GM19324 (cell line): ENCODE measurements at regions not wholly inside any gene's neighbourhood (a gene's known extent, or its start where the extent isn't known, plus 50 kb on each side); places are given as distances from the start of the nearest gene placed in this dataset.
"Not testable (repeated sequence)": the region's sequence is repeated elsewhere in the genome, so short reads cannot be mapped to it uniquely, and the experiment has no call there.

Source experiments
- ATAC-seq: cut with Tn5 transposase; IDR thresholded peaks from one replicate; pipeline ENCODE4 v1.9.1; 2021; ENCODE audit warnings: mild to moderate bottlenecking, moderate library complexity; ENCODE audit not compliant: unreplicated experiment, low FRiP score

DNA sequence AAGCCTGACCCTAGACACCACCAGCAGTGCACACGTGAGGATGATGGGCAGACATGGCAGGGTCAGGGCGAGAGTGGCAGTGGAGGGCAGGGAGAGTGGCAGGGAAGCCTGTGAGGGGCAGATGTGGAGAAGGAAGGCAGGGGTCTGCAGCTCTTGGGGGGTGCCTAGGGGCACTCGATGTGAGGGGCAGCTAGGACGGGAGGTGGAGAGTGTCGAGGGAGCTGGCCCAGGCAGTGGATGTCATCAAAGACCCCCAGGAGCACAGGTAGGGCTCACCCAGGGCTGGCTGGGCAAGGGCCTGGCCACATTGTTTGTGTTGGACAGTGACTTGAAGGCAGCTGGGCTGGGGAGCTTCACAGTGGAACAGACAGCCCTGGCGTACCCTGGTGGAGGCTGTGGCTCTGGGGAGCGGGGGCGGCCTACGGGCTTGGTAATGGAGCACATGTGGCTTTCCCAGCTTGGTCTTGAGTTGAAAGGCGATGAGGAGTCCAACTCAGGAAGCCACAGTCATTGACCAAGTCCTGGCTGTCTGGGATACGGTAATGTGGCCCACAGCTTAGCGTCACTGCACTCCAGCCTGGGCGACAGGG, 87.1 kb downstream of the RTP5 start:
- ATAC-seq, result no peak

- ATAC-seq, result no peak
These were observed 87.7 kb downstream of the RTP5 start for GRCh38 chr2:241957276-241957675.

- no peak for ATAC-seq
These were observed 89.5 kb downstream of the RTP5 start for GRCh38 chr2:241958818-241959545.

DNA sequence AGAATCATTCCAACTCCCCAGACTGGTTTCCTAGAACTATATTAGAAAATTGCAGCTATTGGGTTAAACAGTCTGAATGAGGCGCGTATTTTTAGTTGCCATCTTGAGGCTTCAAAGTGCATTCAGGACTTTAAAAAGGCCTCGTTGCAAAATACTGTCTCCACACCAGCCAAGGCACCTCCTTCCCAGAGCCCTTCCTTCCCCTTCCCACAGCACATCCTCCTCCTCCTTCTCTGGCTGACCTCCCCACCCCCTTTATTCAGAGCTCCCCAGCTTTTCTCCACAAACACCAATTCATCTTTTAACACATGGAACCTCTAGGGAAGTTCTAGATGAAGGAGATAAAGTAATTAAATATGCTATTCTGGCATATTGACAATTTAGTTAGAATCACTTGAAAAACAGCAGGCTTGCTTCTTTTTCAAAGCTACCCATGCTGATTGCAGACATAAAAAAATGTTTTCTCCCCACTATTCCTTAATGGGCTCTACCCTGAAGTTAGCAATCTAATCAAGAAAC, 90.3 kb downstream of the RTP5 start:
- no peak for ATAC-seq

- ATAC-seq, result no peak
These were observed 91.9 kb downstream of the RTP5 start for GRCh38 chr2:241961454-241961853.

DNA sequence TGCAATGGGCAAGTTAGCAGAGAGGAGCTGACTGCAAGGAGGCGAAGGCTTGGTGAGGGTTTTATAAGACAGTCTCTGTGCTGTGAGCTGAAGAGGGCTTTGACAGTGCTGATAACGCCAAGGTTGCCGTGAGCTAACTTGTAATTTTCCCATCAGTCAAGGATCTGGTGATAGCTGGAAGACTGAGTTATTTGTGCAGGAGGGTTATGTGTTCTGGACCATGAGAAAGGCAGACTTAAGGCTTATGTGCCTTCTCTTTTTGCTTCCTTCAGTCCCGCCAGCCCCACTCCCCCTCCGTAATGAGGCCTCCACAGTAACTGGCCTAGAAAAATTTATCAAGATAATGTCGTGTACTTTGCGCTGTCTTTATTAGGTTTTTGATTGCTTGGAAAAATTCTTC, 94.6 kb downstream of the RTP5 start:
- ATAC-seq, result no peak

DNA sequence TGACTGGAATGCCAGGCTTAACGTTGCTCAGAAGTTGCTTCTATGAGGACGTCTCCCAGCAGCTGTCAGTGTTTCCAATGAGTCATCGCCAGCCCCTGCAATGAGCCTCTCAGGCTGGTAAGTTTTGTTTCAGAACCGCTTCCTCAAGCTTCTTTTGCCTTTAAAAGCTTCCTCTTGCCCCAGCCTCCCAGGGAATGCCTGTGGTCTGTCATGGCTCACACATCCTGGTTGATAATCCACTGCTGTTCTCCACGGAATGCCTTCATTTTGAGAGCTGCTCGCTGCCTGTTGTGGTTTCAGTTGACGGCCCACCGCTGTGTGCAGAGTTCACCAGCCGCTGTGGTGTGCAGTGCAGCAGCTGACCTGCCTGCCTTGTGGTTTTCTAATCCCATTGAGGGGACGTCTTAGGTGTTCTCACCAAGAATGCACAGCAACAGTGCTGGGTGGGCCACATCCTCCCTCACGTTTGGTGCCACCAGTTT, 96.4 kb downstream of the RTP5 start:
- peak; percentile 70 for ATAC-seq

DNA sequence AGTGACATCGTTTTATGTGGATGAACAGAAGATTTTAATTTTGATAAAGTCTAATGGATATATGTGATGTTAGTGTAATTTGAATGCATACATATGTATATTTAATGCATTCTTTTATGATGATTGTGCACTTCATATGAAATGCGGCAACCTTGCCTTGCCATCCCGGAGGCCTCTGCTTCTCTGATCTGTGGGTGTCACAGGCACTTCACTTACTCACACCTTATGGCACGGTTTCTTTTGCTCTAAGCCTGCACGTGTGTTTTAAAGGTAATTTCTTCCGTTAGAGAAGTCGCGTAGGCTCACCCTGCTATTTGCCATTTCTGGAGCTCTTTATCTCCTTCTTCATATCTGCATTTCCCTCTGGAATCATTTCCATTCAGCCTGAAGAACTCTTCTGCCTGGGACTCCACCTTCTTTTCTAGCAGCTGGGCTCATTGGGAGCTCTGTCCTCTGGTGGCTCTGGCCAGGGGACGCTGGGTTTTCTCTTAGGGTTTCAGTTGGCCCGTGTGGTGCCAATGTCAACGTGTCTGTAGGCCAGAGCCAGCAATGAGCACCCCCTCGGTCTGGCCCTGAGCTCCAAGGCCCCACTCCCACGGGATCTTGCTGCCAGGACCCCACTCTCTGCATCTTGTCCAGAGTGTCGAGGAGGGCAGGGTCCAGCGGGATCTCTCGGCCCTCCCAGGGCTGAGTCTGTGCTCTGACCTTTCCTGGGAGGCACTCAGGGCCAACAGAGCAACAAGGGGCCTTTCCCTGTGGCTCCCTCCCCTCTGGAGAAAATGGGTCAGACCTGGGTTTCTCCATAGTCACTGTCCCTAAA, 97.3 kb downstream of the RTP5 start:
- ATAC-seq, result no peak

- ATAC-seq, result no peak
These were observed 98.1 kb downstream of the RTP5 start for GRCh38 chr2:241967467-241968144.

DNA sequence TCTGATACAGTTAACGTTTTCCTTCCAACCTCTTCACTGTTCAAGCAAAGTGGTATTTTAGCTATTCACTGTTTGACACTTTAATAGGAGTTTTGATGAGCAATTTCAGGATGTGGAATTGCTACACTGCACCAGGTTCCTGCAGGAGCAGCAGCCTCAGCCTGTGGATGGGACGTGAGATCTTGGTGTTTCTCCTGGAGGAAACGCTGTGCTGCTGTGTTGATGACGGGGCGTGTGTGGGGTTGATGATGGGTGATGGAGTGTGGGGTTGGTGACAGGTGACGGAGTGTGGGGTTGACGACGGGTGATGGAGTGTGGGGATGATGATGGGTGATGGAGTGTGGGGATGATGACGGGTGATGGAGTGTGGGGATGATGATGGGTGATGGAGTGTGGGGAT, 98.9 kb downstream of the RTP5 start:
- no peak for ATAC-seq

GRCh38 chr2:241969182-241969581, 99.7 kb downstream of the RTP5 start:
- ATAC-seq, result not testable (repeated sequence)

GRCh38 chr2:241970716-241971115, 101.2 kb downstream of the RTP5 start:
- ATAC-seq, result no peak

DNA sequence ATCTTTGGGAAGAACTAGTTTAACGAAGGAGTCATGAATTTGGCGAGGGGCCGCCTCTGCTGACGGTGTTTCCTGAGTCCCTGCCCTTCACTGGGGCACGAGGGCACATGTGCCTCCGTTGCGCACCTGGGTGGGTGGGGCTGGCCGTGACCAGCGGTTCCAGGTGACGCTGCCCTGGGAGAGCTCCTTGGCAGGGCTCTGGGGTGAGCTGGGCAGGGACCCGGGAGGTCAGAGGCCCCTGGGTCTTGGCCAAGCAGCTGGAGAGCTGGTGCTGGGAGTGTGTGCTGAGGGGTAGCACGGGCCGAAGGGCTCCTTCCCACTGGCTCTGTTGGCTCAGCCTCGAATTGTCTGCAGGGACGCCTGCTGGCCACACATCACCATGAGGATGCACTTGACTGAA, 104.6 kb downstream of the RTP5 start:
- no peak for ATAC-seq

DNA sequence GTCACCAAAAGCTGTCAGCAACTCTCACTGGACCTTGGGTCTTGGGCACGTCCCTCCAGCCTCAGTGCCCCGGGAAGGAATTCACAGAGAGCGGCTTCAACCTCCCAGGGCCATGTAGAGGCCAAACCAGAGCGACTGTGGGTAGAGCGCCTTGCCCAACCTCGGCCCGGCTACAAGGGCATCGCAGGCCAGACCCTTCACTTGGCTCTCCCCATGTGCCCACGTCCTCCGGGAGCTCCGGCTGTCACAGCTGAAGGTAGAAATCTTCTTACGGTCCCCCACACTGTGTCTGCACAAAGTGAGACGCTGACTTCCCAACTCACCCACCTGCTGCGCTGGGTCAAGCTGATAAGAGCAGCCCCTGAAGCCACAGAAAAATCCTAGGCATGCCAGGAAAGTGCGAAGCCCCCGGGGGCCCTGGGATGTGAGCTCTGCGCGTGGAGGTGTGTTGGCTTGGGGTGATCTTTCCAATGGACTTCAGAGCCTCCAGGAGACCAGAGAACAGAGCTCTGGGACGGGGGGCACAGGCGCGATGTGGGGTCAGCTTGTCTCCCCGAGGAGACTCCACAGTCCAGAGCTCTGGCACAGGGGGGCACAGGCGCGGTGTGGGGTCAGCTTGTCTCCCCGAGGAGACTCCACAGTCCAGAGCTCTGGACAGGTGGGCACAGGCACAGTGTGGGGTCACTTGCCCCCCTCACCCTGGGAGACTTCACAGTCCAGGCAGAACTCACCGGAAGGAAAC, 105.5 kb downstream of the RTP5 start:
- ATAC-seq, result no peak

DNA sequence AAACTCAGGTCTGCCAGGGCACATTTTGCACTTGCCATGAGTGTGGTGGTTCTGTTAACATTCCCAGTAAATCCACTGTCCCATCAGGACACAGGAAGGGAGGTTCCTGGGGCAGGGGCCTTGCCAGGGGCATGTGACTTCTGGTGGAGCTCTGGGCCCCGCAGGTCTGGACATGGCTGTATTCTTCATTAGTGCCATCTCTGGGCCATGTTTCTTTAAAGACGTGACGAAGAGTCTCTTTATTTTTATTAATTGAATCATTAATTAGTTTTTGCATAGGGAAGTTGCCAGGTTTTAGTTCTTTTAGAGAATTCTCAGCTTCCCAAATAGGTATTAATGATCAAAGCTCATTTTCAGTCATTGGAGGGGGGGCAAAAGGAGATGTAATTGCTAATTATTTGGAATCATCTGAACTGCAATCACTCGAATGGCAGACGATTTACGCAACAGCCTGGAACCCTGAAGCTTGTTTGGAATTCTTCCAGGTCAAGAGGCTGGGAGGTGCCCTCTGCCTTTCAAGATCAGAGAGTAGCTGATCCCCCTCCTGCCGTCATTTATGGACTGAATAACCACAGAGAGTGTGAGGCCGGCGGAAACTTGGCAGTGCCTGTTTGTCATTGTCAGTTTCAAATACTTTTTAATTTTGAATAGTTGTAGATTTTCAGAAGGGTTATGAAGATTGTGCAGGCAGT, 106.2 kb downstream of the RTP5 start:
- no peak for ATAC-seq

DNA sequence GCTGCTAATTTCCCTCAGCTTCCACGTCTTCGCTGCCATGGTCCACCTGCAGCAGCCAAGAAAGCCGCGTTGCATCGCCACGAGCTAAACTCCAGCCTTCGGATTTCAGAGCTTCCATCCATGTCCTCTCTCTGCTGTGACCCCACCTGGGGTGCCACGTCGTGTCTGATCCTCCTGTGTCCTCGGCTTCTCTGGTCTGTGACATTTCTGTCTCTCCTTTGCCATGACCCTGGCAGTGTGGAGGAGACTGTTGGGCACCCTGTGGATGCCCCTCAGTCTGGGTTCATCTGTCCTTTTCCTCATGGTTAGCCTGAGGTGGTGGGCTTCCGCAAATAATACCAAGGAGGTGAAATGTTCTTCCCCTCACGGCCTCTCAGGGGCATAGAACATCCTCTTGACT, 106.8 kb downstream of the RTP5 start:
- ATAC-seq, result no peak

GRCh38 chr2:241977557-241978300, 108.2 kb downstream of the RTP5 start:
- no peak for ATAC-seq

DNA sequence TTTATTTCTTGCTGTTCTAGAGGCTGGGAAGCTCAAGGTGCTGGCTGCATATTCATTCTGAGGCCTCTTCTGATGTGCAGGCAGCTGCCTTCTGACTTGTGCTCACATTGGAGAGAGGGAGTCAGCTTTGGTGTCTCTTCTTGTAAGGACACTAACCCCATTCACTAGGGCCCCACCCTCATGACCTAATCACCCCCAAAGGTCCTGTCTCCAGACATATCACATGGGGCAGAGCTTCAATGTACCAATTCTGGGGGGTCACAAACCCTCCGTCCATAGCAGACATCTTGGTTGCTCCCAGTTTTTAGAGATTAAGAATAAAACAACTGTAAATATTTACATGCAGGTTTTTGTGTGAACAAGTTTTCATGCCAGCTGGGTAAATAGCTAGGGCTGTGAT, 109.1 kb downstream of the RTP5 start:
- no peak for ATAC-seq

DNA sequence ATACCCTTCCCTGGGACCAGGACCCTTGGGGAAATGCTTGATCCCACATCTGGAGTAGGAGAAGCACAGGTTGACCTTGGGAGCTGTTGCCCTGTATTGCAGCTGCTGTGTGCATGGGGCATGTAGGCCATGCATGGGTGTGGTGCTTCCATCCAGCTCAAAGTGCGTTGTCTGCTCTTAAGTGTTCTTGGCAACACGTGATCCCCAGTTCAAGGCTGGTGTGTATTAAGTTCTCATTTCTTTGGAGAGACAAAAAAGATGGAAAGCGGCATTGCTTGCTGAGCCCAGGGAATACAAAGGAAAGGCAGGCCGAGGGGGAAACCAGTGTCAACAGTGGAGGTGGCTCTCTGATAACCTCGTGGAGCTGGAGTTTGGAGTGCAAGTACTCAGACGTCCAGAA, 110.7 kb downstream of the RTP5 start:
- ATAC-seq, result no peak
